Activated gamma-delta T cell (primary cell): ENCODE measurements at regions not wholly inside any gene's neighbourhood (a gene's known extent, or its start where the extent isn't known, plus 50 kb on each side); places are given as distances from the start of the nearest gene placed in this dataset.

Experiments
- DNase-seq: peaks from one replicate; lab custom pipeline; 2025; lab: John Stamatoyannopoulos, UW

DNA sequence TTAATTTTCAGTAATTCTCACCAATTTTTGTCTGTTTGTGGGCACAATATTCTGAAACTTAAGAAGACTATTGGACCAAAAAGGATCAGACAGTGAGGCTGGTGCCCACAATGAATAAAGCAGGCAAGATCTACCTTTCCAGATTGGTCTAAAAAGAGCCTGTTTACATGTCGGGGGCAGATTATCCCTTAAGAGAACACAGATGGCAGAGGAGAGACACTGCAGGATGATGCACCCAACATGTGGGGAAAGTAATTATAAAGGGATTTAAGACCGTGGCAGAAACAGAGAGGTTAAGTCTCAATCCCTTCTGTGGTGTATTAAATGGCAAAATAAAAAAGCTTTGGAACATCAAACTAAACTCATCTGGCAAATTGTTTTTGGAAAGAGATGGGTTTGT, 331.8 kb upstream of the CDH11 start:
- DNase-seq = no peak

- DNase-seq = no peak
These were observed 327.7 kb upstream of the CDH11 start for GRCh38 chr16:65449526-65449925.

GRCh38 chr16:65446427-65446826, 324.6 kb upstream of the CDH11 start:
- no peak for DNase-seq

- no peak for DNase-seq
These were observed 323.7 kb upstream of the CDH11 start for GRCh38 chr16:65445313-65446260.

DNA sequence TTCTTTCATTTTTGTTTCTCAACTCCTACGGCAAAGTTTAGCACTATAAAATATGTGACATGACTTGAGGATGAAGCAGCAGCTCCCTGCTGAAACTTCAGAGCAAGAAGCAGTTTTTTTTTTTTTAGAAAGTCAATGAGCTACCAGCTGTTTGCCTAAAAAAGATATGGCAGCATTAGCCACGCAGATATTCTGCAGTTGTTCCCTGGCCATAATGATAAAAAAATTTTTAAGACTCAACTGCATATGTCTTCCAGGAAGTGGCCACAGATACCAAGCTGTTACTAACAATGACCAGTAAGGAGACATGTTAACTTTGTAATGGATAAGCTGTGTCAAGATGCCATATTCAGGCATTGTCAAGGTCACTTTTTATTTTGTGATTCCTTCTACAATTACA, 319.6 kb upstream of the CDH11 start:
- DNase-seq = no peak

GRCh38 chr16:65429504-65430181, 307.8 kb upstream of the CDH11 start:
- no peak for DNase-seq

- DNase-seq = no peak
These were observed 304.6 kb upstream of the CDH11 start for GRCh38 chr16:65426484-65426883.

- no peak for DNase-seq
These were observed 301.1 kb upstream of the CDH11 start for GRCh38 chr16:65422934-65423333.

DNA sequence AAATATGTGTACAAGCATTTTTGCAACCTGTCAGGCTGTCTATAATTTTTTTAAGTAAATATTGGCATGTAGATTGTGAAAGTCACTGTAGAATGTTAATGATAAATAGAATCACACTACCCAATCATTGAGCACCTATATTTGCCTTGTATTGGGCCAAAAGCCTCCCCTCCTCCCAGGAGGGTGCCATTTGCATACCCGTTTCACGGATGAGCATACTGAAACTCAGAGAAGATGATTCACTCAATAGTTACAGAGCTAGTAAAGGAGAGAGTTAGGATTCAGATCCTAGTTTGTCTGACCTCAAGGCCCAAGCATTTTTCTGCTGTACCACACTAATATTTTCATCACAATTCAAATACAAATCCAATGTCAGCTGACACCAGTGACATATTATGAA, 299.7 kb upstream of the CDH11 start:
- DNase-seq = no peak

- DNase-seq = no peak
These were observed 296.6 kb upstream of the CDH11 start for GRCh38 chr16:65418435-65418834.

DNA sequence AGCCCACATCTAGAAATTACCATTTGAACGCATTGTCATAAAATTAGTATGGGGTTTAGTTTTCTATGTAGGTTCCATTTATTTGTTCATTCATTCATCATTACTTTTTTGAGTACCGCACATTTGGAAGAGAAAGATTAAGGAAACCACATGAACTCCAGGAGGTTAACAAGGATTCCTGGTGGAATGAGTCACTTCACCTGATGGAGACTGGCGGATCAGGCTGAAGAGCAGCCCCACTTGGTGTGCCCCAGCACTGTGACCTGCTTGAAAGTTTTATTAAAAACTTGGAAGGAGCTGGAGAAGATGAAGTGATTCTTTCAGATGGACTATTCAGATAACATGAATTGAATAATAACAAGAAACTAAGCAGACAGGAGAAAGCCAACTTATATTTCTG, 293.6 kb upstream of the CDH11 start:
- no peak for DNase-seq

DNA sequence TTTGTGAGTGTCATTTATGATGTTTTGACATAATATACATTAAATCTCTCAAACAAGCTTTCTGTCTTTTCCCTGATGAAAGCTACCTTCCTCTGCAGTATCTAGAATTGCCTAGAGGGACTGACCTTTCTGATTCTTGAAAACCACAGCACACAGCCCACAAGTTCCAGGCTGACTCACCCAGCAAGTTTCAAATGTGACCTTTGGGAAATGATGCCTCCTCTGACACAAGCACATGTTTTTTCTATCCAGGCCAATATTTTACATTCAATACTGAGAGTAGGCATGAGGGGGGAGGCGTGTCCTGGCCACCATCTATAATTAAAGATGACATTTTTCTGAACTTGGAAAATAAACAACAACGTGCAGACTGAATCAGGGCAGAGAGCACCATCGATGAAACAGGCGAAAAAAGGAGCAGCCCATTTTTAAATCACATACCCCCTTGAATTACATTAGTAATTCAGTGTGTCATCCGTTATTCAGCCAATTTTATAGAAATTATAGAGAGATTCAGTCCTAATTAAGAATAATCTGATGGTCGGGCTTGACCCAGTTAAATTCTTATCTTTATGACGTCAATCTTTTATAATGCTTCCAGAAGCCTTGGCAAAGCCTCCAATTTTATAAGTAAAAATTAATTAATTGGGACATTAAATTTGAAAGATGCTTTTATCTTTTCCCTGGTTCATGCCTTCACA, 292.6 kb upstream of the CDH11 start:
- DNase-seq = no peak

GRCh38 chr16:65413861-65414260, 292.0 kb upstream of the CDH11 start:
- DNase-seq = no peak

DNA sequence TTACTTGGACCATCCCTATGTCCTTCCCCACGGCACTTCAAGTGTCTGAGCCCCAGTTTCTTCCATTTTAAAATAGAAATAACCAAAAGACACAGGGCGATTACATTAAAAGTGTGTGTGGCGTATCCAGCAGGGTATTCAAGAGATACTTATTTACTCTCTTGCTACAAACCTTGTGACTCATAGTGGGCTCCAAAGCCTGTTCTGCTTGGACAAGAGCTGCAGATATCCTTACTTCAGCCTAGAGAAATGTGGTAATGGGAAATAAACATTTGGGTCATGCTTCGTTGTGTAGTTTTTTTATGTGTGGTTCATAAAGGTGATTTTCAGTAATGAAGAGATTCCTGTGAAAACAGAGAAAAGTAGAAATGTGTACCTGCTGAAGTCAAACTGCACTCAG, 288.9 kb upstream of the CDH11 start:
- DNase-seq = no peak

GRCh38 chr16:65409510-65409909, 287.6 kb upstream of the CDH11 start:
- DNase-seq = no peak

DNA sequence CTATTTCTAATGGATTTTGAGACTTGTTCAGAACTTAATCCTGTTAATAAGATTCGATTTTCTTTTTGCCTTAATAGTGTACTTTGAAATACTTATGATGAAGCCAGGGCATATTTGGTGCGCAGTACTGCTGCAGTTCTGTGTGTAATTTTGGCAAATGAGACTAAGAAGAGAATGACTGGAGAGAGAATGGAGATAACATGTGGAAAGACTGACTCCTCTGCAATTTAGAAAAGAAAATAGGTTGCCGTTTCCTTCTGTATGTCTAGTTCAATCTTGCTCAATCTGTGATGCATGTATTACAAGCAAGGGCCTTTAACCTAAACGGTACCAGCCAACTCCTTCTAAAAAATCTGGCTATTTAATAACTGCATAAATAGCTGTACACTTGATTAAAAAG, 285.1 kb upstream of the CDH11 start:
- DNase-seq = no peak

DNA sequence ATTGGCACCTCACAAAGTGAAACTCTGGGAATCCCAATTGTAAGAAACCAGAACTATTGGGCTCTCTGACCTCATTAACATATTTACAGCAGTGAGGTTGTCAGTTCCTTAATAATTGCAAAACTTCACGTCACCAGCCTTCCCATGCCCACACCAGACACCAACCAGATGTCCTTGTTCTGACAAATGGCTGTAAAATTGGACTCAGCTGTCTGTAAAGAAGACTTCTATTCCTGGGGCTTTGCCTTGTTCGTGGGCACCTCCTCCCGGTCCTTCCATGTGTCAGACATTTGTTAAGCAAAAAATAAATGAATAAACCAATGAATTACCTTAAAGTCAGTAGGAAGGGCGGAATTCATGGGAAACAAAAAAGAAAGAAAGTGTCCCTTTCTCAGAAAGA, 284.3 kb upstream of the CDH11 start:
- no peak for DNase-seq

GRCh38 chr16:65394281-65394680, 272.4 kb upstream of the CDH11 start:
- DNase-seq = no peak

GRCh38 chr16:65392806-65393565, 271.1 kb upstream of the CDH11 start:
- no peak for DNase-seq

DNA sequence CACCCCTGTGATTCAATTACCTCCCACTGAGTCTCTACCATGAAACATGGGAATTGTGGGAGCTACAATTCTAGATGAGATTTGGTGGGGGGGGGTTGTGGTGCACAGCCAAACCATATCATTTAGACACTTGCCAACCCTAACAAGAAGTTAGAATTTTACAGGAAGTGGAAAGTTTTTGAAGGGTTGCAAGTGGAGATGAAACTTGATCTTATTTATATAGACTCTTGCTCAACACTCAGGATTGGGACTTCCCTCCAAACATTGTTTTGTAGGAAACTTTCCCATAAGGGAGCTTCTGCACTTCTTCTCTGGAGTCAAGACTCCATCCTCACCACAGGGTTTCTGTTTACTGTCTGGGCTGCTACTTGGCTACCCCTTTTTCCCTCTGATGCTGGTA, 266.7 kb upstream of the CDH11 start:
- no peak for DNase-seq

DNA sequence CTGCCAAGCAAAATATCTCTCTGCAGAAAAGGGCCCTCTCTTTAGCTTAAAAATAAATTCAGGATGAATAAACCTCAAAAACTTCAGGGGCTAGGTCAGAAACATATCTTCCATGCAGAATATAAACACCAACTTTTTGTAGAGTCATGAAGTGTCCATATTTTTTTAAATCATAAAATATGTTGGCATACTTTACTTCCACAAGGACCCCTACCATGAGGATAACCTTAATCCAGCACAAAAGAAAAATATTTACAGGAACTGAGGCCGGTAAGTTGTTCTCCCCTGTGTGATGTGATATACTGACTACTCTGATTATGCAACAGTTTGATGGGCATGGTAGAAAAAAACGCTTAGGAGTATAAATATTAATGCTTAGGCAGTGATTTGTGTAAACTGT, 264.8 kb upstream of the CDH11 start:
- no peak for DNase-seq

GRCh38 chr16:65384441-65384840, 262.6 kb upstream of the CDH11 start:
- DNase-seq = no peak
